ENCODE measurements at regions not wholly inside any gene's neighbourhood (a gene's known extent, or its start where the extent isn't known, plus 50 kb on each side); places are given as distances from the start of the nearest gene placed in this dataset.

DNA sequence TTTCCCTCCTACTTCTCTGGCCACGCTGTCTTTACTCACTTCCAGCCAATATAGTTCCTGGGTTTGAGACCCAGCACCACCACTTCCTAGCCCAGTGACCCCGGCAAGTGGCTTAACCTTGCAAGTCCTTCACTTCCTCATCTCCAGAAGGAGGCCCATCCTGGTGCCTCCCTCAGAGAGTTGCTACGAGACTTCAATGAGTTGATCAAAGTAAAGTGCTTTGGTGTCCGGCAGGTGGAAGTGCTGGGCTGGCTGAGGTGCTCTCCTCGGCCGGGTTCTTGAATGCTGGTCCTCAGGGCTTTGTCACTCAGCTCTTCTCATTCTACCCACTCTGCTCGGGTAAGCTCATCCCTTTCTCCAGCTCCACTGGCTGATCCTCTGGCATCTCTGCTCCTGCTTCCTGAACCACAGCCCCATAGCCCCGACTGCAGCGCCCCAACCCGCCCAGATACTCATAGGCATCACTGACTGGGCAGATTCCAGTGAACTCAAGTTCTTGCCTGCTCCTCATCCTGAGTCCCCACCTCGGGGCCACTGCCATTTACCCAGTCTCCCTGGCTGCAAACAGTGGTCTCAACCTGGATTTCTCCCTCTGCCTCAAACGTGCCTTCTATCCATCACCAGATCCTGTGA, 75.8 kb upstream of the WNT4 start:
- no TSS peak for BruUV-seq (replicated peaks)

GRCh38 chr1:22221233-22221780, 78.4 kb upstream of the WNT4 start:
- no TSS peak for BruUV-seq (replicated peaks)
- H3K9me3 Mint-ChIP-seq (ENCODE audit: low read depth, unreplicated experiment), result no peaks in the 10 kb centered on the region
- intact Hi-C loops (cut with micrococcal nuclease; ENCODE audit: unreplicated experiment), result loop anchor here (10.0 kb wide), 1 partner anchor 53 kb away; no protein-coding TSS in a partner anchor
- CTCF ChIA-PET, result no interaction called here
- no peaks in the 10 kb centered on the region for H3K36me3 Mint-ChIP-seq (ENCODE audit: insufficient read depth, unreplicated experiment)
- no peak overlapping the region for H3K27ac Mint-ChIP-seq (ENCODE audit: unreplicated experiment)
- DNase-seq, result no peak
- H3K4me1 Mint-ChIP-seq (ENCODE audit: low read depth, unreplicated experiment), result no peaks in the 10 kb centered on the region
- no peak overlapping the region for H3K4me3 Mint-ChIP-seq (ENCODE audit: low read depth, unreplicated experiment)
- peaks cover 41% of the 10 kb centered on the region for H3K27me3 Mint-ChIP-seq (ENCODE audit: unreplicated experiment)
- TF ChIP-seq, protein P1, sequence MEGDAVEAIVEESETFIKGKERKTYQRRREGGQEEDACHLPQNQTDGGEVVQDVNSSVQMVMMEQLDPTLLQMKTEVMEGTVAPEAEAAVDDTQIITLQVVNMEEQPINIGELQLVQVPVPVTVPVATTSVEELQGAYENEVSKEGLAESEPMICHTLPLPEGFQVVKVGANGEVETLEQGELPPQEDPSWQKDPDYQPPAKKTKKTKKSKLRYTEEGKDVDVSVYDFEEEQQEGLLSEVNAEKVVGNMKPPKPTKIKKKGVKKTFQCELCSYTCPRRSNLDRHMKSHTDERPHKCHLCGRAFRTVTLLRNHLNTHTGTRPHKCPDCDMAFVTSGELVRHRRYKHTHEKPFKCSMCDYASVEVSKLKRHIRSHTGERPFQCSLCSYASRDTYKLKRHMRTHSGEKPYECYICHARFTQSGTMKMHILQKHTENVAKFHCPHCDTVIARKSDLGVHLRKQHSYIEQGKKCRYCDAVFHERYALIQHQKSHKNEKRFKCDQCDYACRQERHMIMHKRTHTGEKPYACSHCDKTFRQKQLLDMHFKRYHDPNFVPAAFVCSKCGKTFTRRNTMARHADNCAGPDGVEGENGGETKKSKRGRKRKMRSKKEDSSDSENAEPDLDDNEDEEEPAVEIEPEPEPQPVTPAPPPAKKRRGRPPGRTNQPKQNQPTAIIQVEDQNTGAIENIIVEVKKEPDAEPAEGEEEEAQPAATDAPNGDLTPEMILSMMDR (IDR thresholded peaks at IDR 0.05; ENCODE audit: unreplicated experiment), result no peak

More for the DNA sequence above, 75.8 kb upstream of the WNT4 start:
- H3K27me3 Mint-ChIP-seq (ENCODE audit: unreplicated experiment), result peaks cover 41% of the 10 kb centered on the region
- intact Hi-C loops (cut with micrococcal nuclease; ENCODE audit: unreplicated experiment), result no loop called here
- no peaks in the 10 kb centered on the region for H3K4me1 Mint-ChIP-seq (ENCODE audit: low read depth, unreplicated experiment)
- TF ChIP-seq, protein P1 (IDR thresholded peaks at IDR 0.05; ENCODE audit: unreplicated experiment), result no peak
- no peak for DNase-seq
- no peaks in the 10 kb centered on the region for H3K36me3 Mint-ChIP-seq (ENCODE audit: insufficient read depth, unreplicated experiment)
- H3K9me3 Mint-ChIP-seq (ENCODE audit: low read depth, unreplicated experiment), result no peaks in the 10 kb centered on the region
- CTCF ChIA-PET, result interaction anchor here (0.6 kb wide), 1 partner anchor 19 kb away, joined by 3 read pairs; no protein-coding TSS in a partner anchor
- no peak overlapping the region for H3K27ac Mint-ChIP-seq (ENCODE audit: unreplicated experiment)
- H3K4me3 Mint-ChIP-seq (ENCODE audit: low read depth, unreplicated experiment), result no peak overlapping the region

DNA sequence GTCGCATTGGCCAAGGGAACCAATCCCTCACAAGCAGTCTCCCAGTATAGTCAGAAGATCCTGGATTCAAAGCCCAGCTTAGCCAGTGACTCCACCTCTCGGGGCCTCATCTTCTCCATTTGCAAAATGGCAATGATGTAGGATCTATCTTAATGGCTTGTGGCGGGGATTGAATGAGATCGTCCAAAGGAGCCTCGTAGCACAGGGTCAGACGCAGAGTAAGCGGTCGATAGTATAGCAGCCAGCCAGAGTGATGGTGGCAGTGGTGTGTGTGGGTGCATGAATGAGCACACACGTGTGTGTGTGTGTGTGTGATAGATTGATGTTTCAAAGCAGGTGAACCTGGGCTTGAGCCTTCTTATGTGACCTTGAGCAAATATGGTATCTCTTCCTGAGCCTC, 79.8 kb upstream of the WNT4 start:
- no peaks in the 10 kb centered on the region for H3K9me3 Mint-ChIP-seq (ENCODE audit: low read depth, unreplicated experiment)
- no peak for DNase-seq
- H3K4me1 Mint-ChIP-seq (ENCODE audit: low read depth, unreplicated experiment), result peaks cover 7% of the 10 kb centered on the region
- TF ChIP-seq, protein P1 (IDR thresholded peaks at IDR 0.05; ENCODE audit: unreplicated experiment), result no peak
- no TSS peak for BruUV-seq (replicated peaks)
- no peak overlapping the region for H3K27ac Mint-ChIP-seq (ENCODE audit: unreplicated experiment)
- no peak overlapping the region for H3K4me3 Mint-ChIP-seq (ENCODE audit: low read depth, unreplicated experiment)
- intact Hi-C loops (cut with micrococcal nuclease; ENCODE audit: unreplicated experiment), result loop anchor here (10.0 kb wide), 1 partner anchor 52 kb away; no protein-coding TSS in a partner anchor
- H3K36me3 Mint-ChIP-seq (ENCODE audit: insufficient read depth, unreplicated experiment), result no peaks in the 10 kb centered on the region
- H3K27me3 Mint-ChIP-seq (ENCODE audit: unreplicated experiment), result peaks cover 41% of the 10 kb centered on the region
- CTCF ChIA-PET, result no interaction called here

- peaks cover 41% of the 10 kb centered on the region for H3K27me3 Mint-ChIP-seq (ENCODE audit: unreplicated experiment)
- H3K27ac Mint-ChIP-seq (ENCODE audit: unreplicated experiment), result no peak overlapping the region
- CTCF ChIA-PET, result no interaction called here
- H3K4me1 Mint-ChIP-seq (ENCODE audit: low read depth, unreplicated experiment), result peaks cover 10% of the 10 kb centered on the region
- no peaks in the 10 kb centered on the region for H3K9me3 Mint-ChIP-seq (ENCODE audit: low read depth, unreplicated experiment)
- intact Hi-C loops (cut with micrococcal nuclease; ENCODE audit: unreplicated experiment), result loop anchor here (10.0 kb wide), 1 partner anchor 52 kb away; no protein-coding TSS in a partner anchor
- H3K36me3 Mint-ChIP-seq (ENCODE audit: insufficient read depth, unreplicated experiment), result no peaks in the 10 kb centered on the region
- TF ChIP-seq, protein P1 (IDR thresholded peaks at IDR 0.05; ENCODE audit: unreplicated experiment), result no peak
- no peak for DNase-seq
- BruUV-seq (replicated peaks), result no TSS peak
- H3K4me3 Mint-ChIP-seq (ENCODE audit: low read depth, unreplicated experiment), result no peak overlapping the region
Measured at GRCh38 chr1:22223176-22223575, 80.3 kb upstream of the WNT4 start.
